MG63 (cell line): ENCODE measurements at regions not wholly inside any gene's neighbourhood (a gene's known extent, or its start where the extent isn't known, plus 50 kb on each side); places are given as distances from the start of the nearest gene placed in this dataset.
A peak's percentile ranks its signal among the peaks of the same experiment; 100 is the strongest.
"Not testable (repeated sequence)": the region's sequence is repeated elsewhere in the genome, so short reads cannot be mapped to it uniquely, and the experiment has no call there.

Experiments used
- DNase-seq: peaks from one replicate; pipeline ENCODE4 v3.0.0-alpha.2; 2020
- H3K27me3 ChIP-seq: fragments of 250-450 bp; sonication (Bioruptor Pico); 2 replicates; pipeline ENCODE4 v1.5.1; 2020; ENCODE audit warnings: mild to moderate bottlenecking, moderate library complexity
- H3K36me3 ChIP-seq: fragments of 250-450 bp; sonication (Bioruptor Pico); 2 replicates; pipeline ENCODE4 v1.5.1; 2020; ENCODE audit warnings: mild to moderate bottlenecking, moderate library complexity
- H3K4me3 ChIP-seq: fragments of 250-450 bp; sonication (Bioruptor Pico); 2 replicates; pipeline ENCODE4 v1.5.1; 2020; ENCODE audit warnings: mild to moderate bottlenecking, moderate library complexity
- H3K9me3 ChIP-seq: fragments of 250-450 bp; sonication (Bioruptor Pico); 2 replicates; pipeline ENCODE4 v1.5.1; 2020; ENCODE audit warnings: mild to moderate bottlenecking, moderate library complexity

- H3K9me3 ChIP-seq, result no peaks in the 10 kb centered on the region
- no peaks in the 10 kb centered on the region for H3K36me3 ChIP-seq
- no peak for DNase-seq
Observed at GRCh38 chr17:53765609-53766008, 57.1 kb upstream of the KIF2B start.

GRCh38 chr17:53765129-53765528 is 57.6 kb upstream of the KIF2B start:
- H3K4me3 ChIP-seq, result no peak overlapping the region
- no peaks in the 10 kb centered on the region for H3K27me3 ChIP-seq
- no peaks in the 10 kb centered on the region for H3K9me3 ChIP-seq
- no peak for DNase-seq
- H3K36me3 ChIP-seq, result no peaks in the 10 kb centered on the region

More at GRCh38 chr17:53765609-53766008, 57.1 kb upstream of the KIF2B start:
- Histone ChIP-seq H3K27me3 (no peaks in the 10 kb centered on the region), H3K4me3 (no peak overlapping the region)

GRCh38 chr17:53757559-53757958 is 65.2 kb upstream of the KIF2B start:
- Histone ChIP-seq H3K27me3 (no peaks in the 10 kb centered on the region), H3K36me3 (no peaks in the 10 kb centered on the region), H3K4me3 (no peak overlapping the region), H3K9me3 (no peaks in the 10 kb centered on the region)
- no peak for DNase-seq

GRCh38 chr17:53757116-53757515 is 65.6 kb upstream of the KIF2B start:
- H3K9me3 ChIP-seq, H3K27me3 ChIP-seq, H3K36me3 ChIP-seq, H3K4me3 ChIP-seq, DNase-seq: not testable (repeated sequence)

GRCh38 chr17:53749178-53749577 is 73.5 kb upstream of the KIF2B start:
- H3K36me3 ChIP-seq, result no peaks in the 10 kb centered on the region
- no peak overlapping the region for H3K4me3 ChIP-seq
- 0 out of 2 replicates have a peak, but pooled peaks cover 2% of the 10 kb centered on the region for H3K9me3 ChIP-seq
- DNase-seq, result peak; percentile 77
- H3K27me3 ChIP-seq, result 0 out of 2 replicates have a peak, but pooled peaks cover 4% of the 10 kb centered on the region

- H3K9me3 ChIP-seq, DNase-seq, H3K36me3 ChIP-seq, H3K4me3 ChIP-seq, H3K27me3 ChIP-seq: not testable (repeated sequence)
Observed at GRCh38 chr17:53748159-53748820, 74.4 kb upstream of the KIF2B start.

GRCh38 chr17:53740312-53740711 is 82.4 kb upstream of the KIF2B start:
- Histone ChIP-seq H3K27me3 (0 out of 2 replicates have a peak, but pooled peaks cover 3% of the 10 kb centered on the region), H3K4me3 (no peak overlapping the region), H3K36me3 (no peaks in the 10 kb centered on the region), H3K9me3 (no peaks in the 10 kb centered on the region)
- no peak for DNase-seq

- 0 out of 2 replicates have a peak, but pooled peaks cover 3% of the 10 kb centered on the region for H3K27me3 ChIP-seq
- no peak for DNase-seq
- no peak overlapping the region for H3K4me3 ChIP-seq
- no peaks in the 10 kb centered on the region for H3K9me3 ChIP-seq
- no peaks in the 10 kb centered on the region for H3K36me3 ChIP-seq
Observed at GRCh38 chr17:53736516-53737240, 86.0 kb upstream of the KIF2B start.

- H3K36me3 ChIP-seq, result no peaks in the 10 kb centered on the region
- H3K4me3 ChIP-seq, result no peak overlapping the region
- no peaks in the 10 kb centered on the region for H3K27me3 ChIP-seq
- peaks cover 15% of the 10 kb centered on the region for H3K9me3 ChIP-seq
- peak; percentile 39 for DNase-seq
Observed at GRCh38 chr17:53724726-53725125, 98.0 kb upstream of the KIF2B start.

- Histone ChIP-seq H3K27me3 (no peaks in the 10 kb centered on the region), H3K4me3 (no peak overlapping the region), H3K36me3 (no peaks in the 10 kb centered on the region), H3K9me3 (peaks cover 13% of the 10 kb centered on the region)
- DNase-seq, result peak; percentile 90
Observed at GRCh38 chr17:53722407-53722806, 100.3 kb upstream of the KIF2B start.

GRCh38 chr17:53721101-53721500 is 101.6 kb upstream of the KIF2B start:
- H3K9me3 ChIP-seq, result peaks cover 12% of the 10 kb centered on the region
- H3K4me3 ChIP-seq, result no peak overlapping the region
- no peaks in the 10 kb centered on the region for H3K27me3 ChIP-seq
- no peak for DNase-seq
- H3K36me3 ChIP-seq, result no peaks in the 10 kb centered on the region

GRCh38 chr17:53719229-53719628 is 103.5 kb upstream of the KIF2B start:
- DNase-seq, result no peak
- H3K36me3 ChIP-seq, result no peaks in the 10 kb centered on the region
- H3K9me3 ChIP-seq, result peaks cover 13% of the 10 kb centered on the region
- no peaks in the 10 kb centered on the region for H3K27me3 ChIP-seq
- H3K4me3 ChIP-seq, result no peak overlapping the region

GRCh38 chr17:53707566-53707965 is 115.2 kb upstream of the KIF2B start:
- peak; percentile 9 for DNase-seq

GRCh38 chr17:53696286-53696685 is 126.4 kb upstream of the KIF2B start:
- Histone ChIP-seq H3K9me3 (no peaks in the 10 kb centered on the region; the same call in 1 of the 2 replicates), H3K27me3 (no peaks in the 10 kb centered on the region), H3K4me3 (no peak overlapping the region), H3K36me3 (no peaks in the 10 kb centered on the region)
- no peak for DNase-seq

More at GRCh38 chr17:53707566-53707965, 115.2 kb upstream of the KIF2B start:
- H3K4me3 ChIP-seq, result no peak overlapping the region
- peaks cover 4% of the 10 kb centered on the region; the same call in 1 of the 2 replicates for H3K9me3 ChIP-seq
- H3K27me3 ChIP-seq, result no peaks in the 10 kb centered on the region
- no peaks in the 10 kb centered on the region for H3K36me3 ChIP-seq

- peak; percentile 7 for DNase-seq
- Histone ChIP-seq H3K9me3 (no peaks in the 10 kb centered on the region), H3K36me3 (no peaks in the 10 kb centered on the region), H3K27me3 (no peaks in the 10 kb centered on the region), H3K4me3 (no peak overlapping the region)
Observed at GRCh38 chr17:53687324-53687723, 135.4 kb upstream of the KIF2B start.

- Histone ChIP-seq H3K4me3 (no peak overlapping the region), H3K9me3 (peaks cover 7% of the 10 kb centered on the region; the same call in 1 of the 2 replicates), H3K36me3 (no peaks in the 10 kb centered on the region), H3K27me3 (no peaks in the 10 kb centered on the region)
- DNase-seq, result no peak
Observed at GRCh38 chr17:53680745-53681144, 142.0 kb upstream of the KIF2B start.

GRCh38 chr17:53668854-53669253 is 153.9 kb upstream of the KIF2B start:
- no peaks in the 10 kb centered on the region for H3K9me3 ChIP-seq
- H3K36me3 ChIP-seq, result no peaks in the 10 kb centered on the region
- H3K27me3 ChIP-seq, result no peaks in the 10 kb centered on the region
- no peak overlapping the region for H3K4me3 ChIP-seq
- no peak for DNase-seq

- H3K27me3 ChIP-seq, result no peaks in the 10 kb centered on the region
- no peaks in the 10 kb centered on the region for H3K9me3 ChIP-seq
Observed at GRCh38 chr17:53662608-53663007, 160.1 kb upstream of the KIF2B start.

More at GRCh38 chr17:53662608-53663007, 160.1 kb upstream of the KIF2B start:
- Histone ChIP-seq H3K4me3 (no peak overlapping the region), H3K36me3 (no peaks in the 10 kb centered on the region)
- DNase-seq, result no peak
